GM18951 (cell line): ENCODE measurements at regions not wholly inside any gene's neighbourhood (a gene's known extent, or its start where the extent isn't known, plus 50 kb on each side); places are given as distances from the start of the nearest gene placed in this dataset.

Experiments
- POLR2A ChIP-seq: IDR thresholded peaks from 4 replicates; pipeline ENCODE4 v1.6.1; 2011; ENCODE audit warnings: mild to moderate bottlenecking; ENCODE audit not compliant: insufficient read length, insufficient read depth; ENCODE audit errors: extremely low read depth
- in situ Hi-C: fragments of 300-500 bp; cut with MboI; formaldehyde crosslinking; loops from one replicate; pipeline ENCODE4 v1.12.0; 2022; ENCODE audit warnings: low sequenced_read_pairs, mixed read lengths, inconsistent platforms; ENCODE audit not compliant: unreplicated experiment

DNA sequence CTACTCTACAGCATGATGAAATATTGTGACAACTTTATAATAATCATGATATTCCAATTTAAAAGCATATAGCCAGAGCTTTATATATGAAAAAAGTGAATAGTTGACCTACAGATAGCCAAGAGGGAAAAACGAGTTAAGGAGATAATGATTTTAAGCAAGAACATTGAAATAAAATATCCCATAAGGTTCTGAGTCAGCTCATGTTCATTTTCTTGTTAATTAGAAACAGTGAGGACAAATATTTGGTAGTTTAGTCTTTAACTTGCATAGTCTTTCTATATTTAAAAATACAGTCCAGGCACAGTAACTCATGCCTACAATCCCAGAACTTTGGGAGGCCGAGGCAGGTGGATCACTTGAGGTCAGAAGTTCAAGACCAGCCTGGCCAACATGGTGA, 55.8 kb upstream of the CDH6 start:
- TF ChIP-seq POLR2A: no peak
- in situ Hi-C loops: no loop called here

DNA sequence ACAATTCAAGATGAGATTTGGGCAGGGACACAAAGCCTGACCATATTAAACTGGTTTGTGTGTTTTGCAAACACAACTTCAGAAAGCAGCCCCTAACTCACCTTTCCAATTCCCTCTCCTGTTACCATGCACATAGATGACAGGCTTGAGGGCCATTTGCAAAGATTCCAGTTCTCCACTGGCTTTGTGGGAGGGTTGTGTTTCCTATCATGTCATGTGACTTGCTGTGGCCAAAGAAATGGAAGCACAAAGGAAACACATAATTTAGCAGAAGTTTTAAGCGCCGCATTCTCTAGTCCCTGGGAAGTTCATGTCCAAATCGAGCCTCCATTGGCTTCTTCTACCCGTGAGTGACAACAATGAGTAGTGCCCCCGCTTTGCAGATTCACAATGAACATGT, 57.9 kb upstream of the CDH6 start:
- in situ Hi-C loops: no loop called here
- no peak for TF ChIP-seq POLR2A

DNA sequence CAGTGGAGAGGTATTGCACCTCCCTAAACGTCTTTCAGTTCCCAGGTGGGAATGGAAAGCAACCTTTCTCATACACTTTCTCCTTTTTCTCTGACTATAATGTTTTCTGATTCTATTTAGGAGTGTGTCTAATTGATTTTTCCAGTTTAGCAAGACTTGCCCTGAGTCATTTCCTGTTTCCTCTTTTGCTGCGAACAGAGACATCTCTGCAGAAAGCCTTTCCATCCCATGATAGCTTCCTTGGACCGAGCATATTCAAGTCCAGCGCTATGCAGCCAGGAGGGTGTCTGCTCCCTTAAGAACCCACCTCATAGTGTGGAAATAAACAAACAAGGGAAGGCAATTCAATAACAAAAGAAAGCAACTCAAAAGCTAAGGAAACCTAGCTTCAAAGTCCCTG, 60.0 kb upstream of the CDH6 start:
- TF ChIP-seq POLR2A: no peak
- in situ Hi-C loops: no loop called here

DNA sequence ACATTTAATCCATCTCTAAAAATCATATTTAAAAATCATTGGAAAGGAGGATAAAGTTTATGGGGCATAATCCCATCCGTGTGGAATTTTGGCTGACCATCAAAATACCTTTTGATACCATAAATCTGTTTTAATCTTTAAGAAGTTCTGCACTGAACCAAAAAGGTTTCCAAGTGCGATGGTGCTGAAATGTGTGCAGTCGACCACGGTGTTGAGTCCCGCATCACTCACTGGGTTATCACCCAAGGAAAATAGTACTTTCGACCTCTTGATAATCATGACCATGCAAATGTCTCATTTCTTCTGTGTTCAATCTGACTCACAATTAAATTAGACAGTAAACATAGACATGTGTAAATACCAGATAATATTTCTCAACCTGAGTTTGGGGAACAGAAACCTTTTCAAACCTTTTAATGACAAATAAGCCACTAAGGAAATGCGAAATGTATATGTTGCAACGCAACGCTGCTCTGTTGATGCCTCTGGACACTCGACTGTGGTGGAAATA, 62.0 kb upstream of the CDH6 start:
- in situ Hi-C loops: no loop called here
- no peak for TF ChIP-seq POLR2A

DNA sequence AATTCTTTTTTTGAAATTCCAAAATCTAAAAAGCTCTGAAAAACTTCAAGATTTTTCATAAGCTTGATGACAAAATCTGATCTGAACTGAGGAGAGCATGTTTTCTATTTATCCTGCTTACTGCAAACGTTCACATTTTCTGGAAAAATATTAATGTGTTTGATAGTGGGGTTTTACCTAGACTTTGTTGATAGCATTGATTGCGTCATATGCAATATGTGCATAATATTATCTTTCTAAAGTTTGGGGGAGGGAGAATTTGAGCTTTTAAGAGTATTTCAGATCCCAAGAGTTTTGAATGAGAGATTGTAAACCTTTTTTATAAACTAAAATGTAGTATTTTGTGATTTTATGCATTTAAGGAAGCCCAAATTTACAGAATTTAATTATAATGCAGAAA, 62.8 kb upstream of the CDH6 start:
- no peak for TF ChIP-seq POLR2A
- in situ Hi-C loops: no loop called here

DNA sequence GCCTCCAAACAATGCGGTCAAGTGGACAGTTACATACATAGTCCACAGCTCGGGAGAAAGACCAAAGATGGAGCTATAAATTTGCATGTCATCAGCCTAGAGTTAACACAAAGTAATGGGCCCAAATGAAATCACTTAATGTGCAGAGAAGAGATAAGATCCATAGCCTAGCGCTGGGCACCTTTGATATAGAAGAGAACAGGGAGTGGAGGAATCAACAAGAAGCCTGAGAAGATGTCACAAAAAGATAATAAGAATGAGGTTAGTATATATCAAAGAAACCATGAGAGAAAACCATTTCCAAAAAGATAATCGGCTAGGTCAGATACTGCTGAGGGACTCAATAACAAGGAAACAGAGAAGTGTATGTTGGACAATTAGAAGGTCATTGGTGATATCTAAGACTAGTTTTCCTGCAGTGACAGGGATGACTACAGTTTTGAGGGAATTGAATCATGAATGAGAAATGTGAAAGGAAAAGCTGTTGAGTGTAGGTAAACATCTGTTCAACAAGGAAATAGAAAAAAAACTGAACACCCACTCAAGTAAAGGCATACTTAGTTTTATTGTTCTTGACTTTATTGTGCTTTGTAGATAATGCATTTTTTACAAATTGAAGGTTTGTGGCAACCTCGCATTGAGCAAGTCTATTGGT, 68.7 kb upstream of the CDH6 start:
- in situ Hi-C loops: no loop called here
- no peak for TF ChIP-seq POLR2A

DNA sequence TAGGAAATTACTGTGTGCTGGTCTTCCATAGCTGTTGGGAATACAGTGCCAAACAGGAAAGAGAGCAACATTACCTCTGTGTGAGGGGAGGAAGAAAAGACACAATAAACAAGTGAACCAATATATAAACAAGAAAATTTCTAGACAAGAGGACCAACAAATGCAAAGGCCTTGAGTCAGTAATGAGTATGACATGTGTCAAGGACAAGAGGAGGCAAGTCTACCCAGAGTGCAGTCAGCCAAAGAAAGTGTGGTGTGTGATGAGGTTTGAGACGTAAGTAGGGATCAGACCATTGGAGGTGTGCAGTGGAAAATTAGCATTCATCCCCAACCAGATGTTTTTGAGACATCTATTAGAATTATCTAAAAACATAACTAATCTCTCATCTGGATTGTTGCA, 69.5 kb upstream of the CDH6 start:
- TF ChIP-seq POLR2A: no peak
- in situ Hi-C loops: no loop called here

DNA sequence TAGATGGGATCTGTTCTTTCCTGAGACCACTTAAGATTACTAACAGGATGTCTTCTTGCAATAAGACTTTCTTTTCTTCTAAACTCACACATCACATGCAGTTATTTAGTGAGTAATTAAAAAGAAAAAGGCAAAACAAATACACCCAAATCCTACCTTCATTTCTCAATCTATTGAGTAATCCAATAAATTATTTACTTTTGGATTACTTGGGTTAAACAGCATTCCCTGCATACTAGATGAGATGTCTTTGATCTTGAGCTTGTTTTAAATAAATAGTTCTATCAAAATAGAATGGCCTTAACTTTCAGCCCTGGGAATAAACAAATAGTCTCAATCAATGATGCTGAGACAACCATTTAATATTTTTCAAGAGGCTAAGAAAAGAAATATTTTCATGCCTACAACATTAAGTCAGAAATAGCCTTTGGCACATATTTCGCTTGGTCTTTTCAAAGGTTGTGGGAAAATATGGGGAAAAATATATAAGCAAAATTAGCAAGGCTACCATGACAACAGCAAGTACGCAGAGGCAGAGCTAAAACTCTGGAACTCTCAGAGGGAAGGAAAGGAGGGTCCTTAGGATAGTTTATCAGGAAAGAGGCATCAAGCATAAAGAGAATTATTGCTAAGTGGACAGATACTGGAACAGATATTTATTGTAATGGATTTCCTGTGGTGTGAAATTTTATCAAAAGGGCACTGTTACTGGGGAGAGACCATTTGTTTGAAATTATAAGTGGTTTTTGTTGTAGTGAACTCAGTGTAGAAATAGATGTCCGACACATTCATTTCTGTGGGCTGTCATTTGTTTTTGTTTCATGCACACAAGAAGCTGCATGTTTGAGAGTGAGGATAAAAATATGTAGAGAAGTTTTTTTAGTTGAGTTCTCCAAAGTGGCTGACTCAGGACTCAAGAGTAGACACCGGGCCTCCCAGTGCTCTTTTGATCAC, 70.2 kb upstream of the CDH6 start:
- TF ChIP-seq POLR2A: no peak
- in situ Hi-C loops: no loop called here

DNA sequence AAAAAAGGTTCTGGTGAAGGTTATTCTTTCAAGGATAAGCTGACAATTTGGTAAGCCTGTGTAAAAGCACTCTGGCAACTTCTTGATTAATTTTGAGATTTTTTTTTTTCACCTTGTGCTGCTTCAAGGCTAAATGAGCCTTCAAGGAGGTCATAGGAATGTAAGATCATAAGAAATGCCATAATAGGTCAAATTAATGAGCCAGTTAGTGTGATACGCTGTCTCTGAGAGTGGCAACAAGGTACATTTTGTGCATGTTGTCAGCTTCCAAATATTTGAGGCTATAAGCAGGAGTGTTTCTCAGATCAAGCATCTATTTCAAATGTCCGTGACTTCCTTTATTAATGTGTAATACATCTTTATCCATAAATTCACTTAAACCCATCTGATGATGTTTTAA, 72.3 kb upstream of the CDH6 start:
- in situ Hi-C loops: no loop called here

DNA sequence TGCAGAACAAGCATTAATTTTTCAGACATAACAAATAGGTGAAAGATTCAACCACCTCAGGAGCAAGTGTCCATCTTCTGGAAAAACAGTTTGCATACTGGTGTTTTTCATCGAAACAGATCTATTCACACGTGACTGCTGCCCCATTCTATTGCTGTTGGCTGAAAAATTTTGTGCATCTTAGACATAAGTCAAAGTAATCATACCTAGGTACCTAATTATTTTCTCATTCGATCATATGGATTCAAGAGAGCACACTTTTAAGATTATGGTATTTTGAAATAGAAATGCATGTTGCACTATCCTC, 72.9 kb upstream of the CDH6 start:
- in situ Hi-C loops: no loop called here
- TF ChIP-seq POLR2A: no peak

More for the DNA sequence above, 72.3 kb upstream of the CDH6 start:
- no peak for TF ChIP-seq POLR2A

DNA sequence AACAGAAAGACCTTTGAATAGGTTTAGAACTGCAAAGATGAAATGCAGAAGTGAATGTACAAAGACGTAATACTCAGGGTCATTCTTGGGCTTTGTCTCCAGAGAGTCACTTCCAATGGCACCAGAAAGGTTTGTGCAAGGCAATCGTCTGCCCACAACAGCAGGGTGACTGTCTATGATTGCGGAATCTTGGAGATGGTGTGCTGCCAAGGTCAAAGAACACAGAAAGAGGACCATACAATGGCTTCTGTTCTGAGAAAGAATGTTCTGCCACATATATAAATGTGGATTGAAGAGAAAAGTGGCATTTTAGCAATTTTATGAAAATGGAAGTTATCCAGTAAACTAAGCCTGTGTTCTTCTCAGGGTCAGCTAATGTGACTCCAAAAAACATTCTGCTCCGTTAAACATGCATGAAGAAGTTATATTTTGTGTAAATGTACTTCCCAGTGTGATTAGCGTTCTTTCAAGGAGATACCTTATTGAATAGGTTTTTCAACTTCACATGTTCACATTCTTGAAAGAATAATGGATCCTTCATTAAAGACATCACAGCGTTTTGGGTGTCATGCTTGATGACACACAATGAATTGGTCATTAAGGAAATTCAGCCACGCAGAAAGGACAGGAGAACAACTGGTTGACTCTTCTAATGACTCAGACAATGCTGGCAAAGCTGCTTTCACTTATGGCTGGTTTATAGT, 73.4 kb upstream of the CDH6 start:
- TF ChIP-seq POLR2A: no peak
- in situ Hi-C loops: no loop called here

DNA sequence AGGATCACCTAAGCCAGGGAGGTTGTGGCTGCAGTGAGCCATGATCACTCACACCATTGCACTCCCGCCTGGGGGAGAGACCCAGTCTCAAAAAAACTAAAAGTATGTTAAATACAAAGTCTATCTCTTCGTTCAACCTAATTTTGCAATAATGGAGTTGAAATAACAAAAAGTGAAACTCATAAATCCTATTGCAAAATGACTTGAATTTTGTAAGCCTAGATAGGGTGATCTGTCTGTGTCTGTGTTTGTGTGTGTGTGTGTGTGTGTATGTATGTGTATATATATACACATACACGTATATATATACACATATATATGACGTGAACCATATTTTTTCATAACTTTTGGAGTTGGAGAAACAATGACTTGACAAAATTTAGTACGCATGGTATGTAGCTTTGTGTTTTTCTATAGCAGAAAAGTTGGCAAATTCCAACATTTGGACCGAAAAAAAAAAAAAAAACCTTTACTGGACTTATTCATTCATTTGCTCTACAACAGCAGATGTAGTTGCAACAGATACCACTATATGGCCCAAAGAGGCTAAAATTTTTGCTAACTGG, 76.9 kb upstream of the CDH6 start:
- TF ChIP-seq POLR2A: no peak
- in situ Hi-C loops: no loop called here

DNA sequence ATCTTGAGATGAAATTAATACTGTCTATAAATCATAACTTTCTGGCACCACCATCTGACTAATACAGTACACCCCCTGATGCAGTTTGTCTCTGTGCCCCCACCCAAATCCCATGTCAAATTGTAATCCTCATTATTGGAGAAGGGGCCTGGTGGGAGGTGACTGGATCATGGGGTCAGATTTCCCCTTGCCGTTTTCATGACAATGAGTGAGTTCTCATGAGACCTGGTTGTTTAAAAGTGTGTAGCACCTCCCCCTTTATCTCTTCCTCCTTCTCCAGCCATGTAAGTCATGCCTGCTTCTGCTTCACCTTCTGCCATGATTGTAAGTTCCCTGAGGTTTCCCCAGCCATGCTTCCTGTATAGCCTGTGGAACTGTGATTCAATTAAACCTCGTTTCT, 78.7 kb upstream of the CDH6 start:
- TF ChIP-seq POLR2A: no peak
- in situ Hi-C loops: no loop called here
